Small intestine (tissue), 7 donors: ENCODE measurements at regions not wholly inside any gene's neighbourhood (a gene's known extent, or its start where the extent isn't known, plus 50 kb on each side); places are given as distances from the start of the nearest gene placed in this dataset.
"Not testable (repeated sequence)": the region's sequence is repeated elsewhere in the genome, so short reads cannot be mapped to it uniquely, and the experiment has no call there.

ENCODE experiments used
- DNase-seq, 2 donors: peaks; one replicate each; pipeline versions ENCODE4 v3.0.0 to v3.0.0-alpha.2; 2013
- FAIRE-seq: peaks from 2 replicates; lab custom pipeline; 2012; peaks lifted over from hg19 to GRCh38; lab: Jason Lieb, UNC
- H3K27ac ChIP-seq, 3 donors: one replicate each; pipeline ENCODE4 v1.5.1; 2013; ENCODE audit warnings: low read length in 2 of 3, mild to moderate bottlenecking in 2 of 3, control low read depth in 1 of 3, inconsistent platforms in 1 of 3, low read depth in 1 of 3, moderate library complexity in 1 of 3
- H3K27me3 ChIP-seq, 3 donors: one replicate each; pipeline ENCODE4 v1.6.1; 2013; ENCODE audit warnings: low read length in 3 of 3, inconsistent platforms in 1 of 3; ENCODE audit not compliant: control insufficient read depth in 3 of 3, insufficient read depth in 3 of 3
- H3K36me3 ChIP-seq, 3 donors: one replicate each; pipeline ENCODE4 v1.6.1; 2013; ENCODE audit warnings: low read length in 3 of 3, inconsistent platforms in 1 of 3, low read depth in 1 of 3, mild to moderate bottlenecking in 1 of 3, moderate library complexity in 1 of 3; ENCODE audit not compliant: control insufficient read depth in 3 of 3, insufficient read depth in 2 of 3
- H3K4me1 ChIP-seq, 3 donors: one replicate each; pipeline ENCODE4 v1.6.1; 2013; ENCODE audit warnings: low read length in 2 of 3, inconsistent platforms in 1 of 3, low read depth in 1 of 3, mild to moderate bottlenecking in 1 of 3, moderate library complexity in 1 of 3; ENCODE audit not compliant: control insufficient read depth in 3 of 3, insufficient read depth in 2 of 3
- H3K4me3 ChIP-seq, 3 donors: one replicate each; pipeline ENCODE4 v1.5.1; 2013; ENCODE audit warnings: low read length in 3 of 3, control low read depth in 1 of 3, inconsistent platforms in 1 of 3, low read depth in 1 of 3, mild to moderate bottlenecking in 1 of 3, moderate library complexity in 1 of 3
- H3K9me3 ChIP-seq, 2 donors: one replicate each; pipeline ENCODE4 v1.6.1; 2013; ENCODE audit warnings: low read depth in 1 of 2, low read length in 1 of 2; ENCODE audit not compliant: control insufficient read depth in 2 of 2, insufficient read depth in 1 of 2
- whole genome bisulfite sequencing, 3 donors: extraction: QIAGEN DNeasy Blood & Tissue Kit; methylation state at CpG; one replicate each; pipeline ENCODE4 v1.1.7; 2013; 5-methylcytosine and 5-hydroxymethylcytosine counted together
- donor health status: healthy with polysubstance abuse.
- donor health status: control.
- donor health status: control.
- donor health status: Bipolar disorder and iron deficiency.
- donor health status: healthy.

- H3K27ac ChIP-seq, H3K4me3 ChIP-seq, DNase-seq, H3K4me1 ChIP-seq, H3K9me3 ChIP-seq, H3K27me3 ChIP-seq, FAIRE-seq, H3K36me3 ChIP-seq: not testable (repeated sequence)
- WGBS, 3 donors = 29 to 33% (median 31%) methylated on average over 5 of the region's 5 CpGs
Measured at GRCh38 chr14:105991677-105992076, 465.3 kb downstream of the TMEM121 start.

- WGBS, 3 donors = 67 to 82% (median 71%) methylated on average over 8 of the region's 8 CpGs
- no peak for FAIRE-seq
Measured at GRCh38 chr14:105993814-105994213, 467.4 kb downstream of the TMEM121 start.

GRCh38 chr14:105995011-105995710, 468.8 kb downstream of the TMEM121 start:
- FAIRE-seq, H3K27me3 ChIP-seq, H3K4me3 ChIP-seq, H3K36me3 ChIP-seq, H3K27ac ChIP-seq, DNase-seq, H3K4me1 ChIP-seq: not testable (repeated sequence)
- peaks cover 0 to 14% of the 10 kb centered on the region in 2 donors for H3K9me3 ChIP-seq
- 38 to 54% (median 50%) methylated on average over 4 of the region's 4 CpGs for WGBS, 3 donors

More at GRCh38 chr14:105993814-105994213, 467.4 kb downstream of the TMEM121 start:
- DNase-seq = no peak
- peaks cover 0 to 3% (median 0%) of the 10 kb centered on the region in 3 donors for H3K27me3 ChIP-seq
- H3K36me3 ChIP-seq = no peaks in the 10 kb centered on the region
- no peak overlapping the region for H3K27ac ChIP-seq
- peaks cover 0 to 3% of the 10 kb centered on the region in 2 donors for H3K9me3 ChIP-seq
- no peaks in the 10 kb centered on the region for H3K4me1 ChIP-seq
- no peak overlapping the region for H3K4me3 ChIP-seq

- not testable (repeated sequence) for H3K27ac ChIP-seq, H3K36me3 ChIP-seq, H3K27me3 ChIP-seq, FAIRE-seq, H3K4me3 ChIP-seq, DNase-seq, H3K4me1 ChIP-seq
- peaks cover 0 to 15% of the 10 kb centered on the region in 2 donors for H3K9me3 ChIP-seq
- 73 to 93% (median 93%) methylated on average over 1 of the region's 1 CpG for WGBS, 3 donors
Measured at GRCh38 chr14:105998597-105998996, 472.2 kb downstream of the TMEM121 start.

- Histone ChIP-seq H3K4me3 (no peak overlapping the region), H3K27ac (no peak overlapping the region), H3K4me1 (no peaks in the 10 kb centered on the region), H3K36me3 (no peaks in the 10 kb centered on the region), H3K27me3 (no peaks in the 10 kb centered on the region), H3K9me3 (peaks cover 0 to 12% of the 10 kb centered on the region in 2 donors)
- WGBS, 3 donors = 47 to 73% (median 61%) methylated on average over 13 to 15 of the region's 15 CpGs
- DNase-seq = peak in 1 of 2 donors; percentile 60
- FAIRE-seq = no peak
Measured at GRCh38 chr14:105999361-106000028, 473.1 kb downstream of the TMEM121 start.

GRCh38 chr14:106000029-106000511, 473.7 kb downstream of the TMEM121 start:
- not testable (repeated sequence) for DNase-seq

GRCh38 chr14:106001277-106001676, 474.9 kb downstream of the TMEM121 start:
- peaks cover 0 to 16% of the 10 kb centered on the region in 2 donors for H3K9me3 ChIP-seq
- not testable (repeated sequence) for H3K27me3 ChIP-seq, FAIRE-seq, H3K36me3 ChIP-seq, H3K4me1 ChIP-seq, H3K27ac ChIP-seq, DNase-seq, H3K4me3 ChIP-seq
- WGBS, 3 donors = 47 to 91% (median 88%) methylated on average over 1 to 2 of the region's 3 CpGs

More at GRCh38 chr14:106000029-106000511, 473.7 kb downstream of the TMEM121 start:
- not testable (repeated sequence) for H3K27ac ChIP-seq, H3K4me1 ChIP-seq, H3K27me3 ChIP-seq, FAIRE-seq, H3K4me3 ChIP-seq, H3K36me3 ChIP-seq
- peaks cover 0 to 12% of the 10 kb centered on the region in 2 donors for H3K9me3 ChIP-seq
- 47 to 59% (median 58%) methylated on average over 10 to 12 of the region's 12 CpGs for WGBS, 3 donors

GRCh38 chr14:106003351-106003750, 477.0 kb downstream of the TMEM121 start:
- no peaks in the 10 kb centered on the region for H3K27me3 ChIP-seq
- FAIRE-seq = no peak
- no peak overlapping the region for H3K4me3 ChIP-seq
- peaks cover 0 to 19% of the 10 kb centered on the region in 2 donors for H3K9me3 ChIP-seq
- H3K27ac ChIP-seq = no peak overlapping the region
- DNase-seq = no peak
- H3K36me3 ChIP-seq = no peaks in the 10 kb centered on the region
- H3K4me1 ChIP-seq = no peaks in the 10 kb centered on the region
